Liver (tissue), 8 donors: ENCODE measurements at regions not wholly inside any gene's neighbourhood (a gene's known extent, or its start where the extent isn't known, plus 50 kb on each side); places are given as distances from the start of the nearest gene placed in this dataset.

Source experiments
- DNase-seq: peaks from one replicate; pipeline ENCODE4 v3.0.0-alpha.2; 2017; ENCODE audit warnings: low spot score
- H3K27ac ChIP-seq, 2 donors: one replicate each; pipeline ENCODE4 v1.7.0; 2013; ENCODE audit warnings: inconsistent platforms in 2 of 2, low read length in 2 of 2, control low read depth in 1 of 2, low read depth in 1 of 2, mild to moderate bottlenecking in 1 of 2
- H3K27me3 ChIP-seq, 4 donors: one replicate each; pipeline versions ENCODE4 v1.6.1 to v1.7.0; 2013; ENCODE audit warnings: low read length in 3 of 4, inconsistent platforms in 1 of 4, mild to moderate bottlenecking in 1 of 4, moderate library complexity in 1 of 4; ENCODE audit not compliant: control insufficient read depth in 4 of 4, insufficient read depth in 4 of 4
- H3K36me3 ChIP-seq, 4 donors: one replicate each; pipeline versions ENCODE4 v1.6.1 to v1.7.0; 2013; ENCODE audit warnings: low read length in 3 of 4, mild to moderate bottlenecking in 3 of 4, low read depth in 1 of 4, moderate library complexity in 1 of 4; ENCODE audit not compliant: control insufficient read depth in 4 of 4, insufficient read depth in 3 of 4
- H3K4me1 ChIP-seq, 4 donors: one replicate each; pipeline versions ENCODE4 v1.6.1 to v1.7.0; 2013; ENCODE audit warnings: low read length in 3 of 4, mild to moderate bottlenecking in 3 of 4, moderate library complexity in 1 of 4; ENCODE audit not compliant: control insufficient read depth in 4 of 4, insufficient read depth in 4 of 4
- H3K4me3 ChIP-seq, 3 donors: one replicate each; pipeline versions ENCODE4 v1.6.1 to v1.7.0; 2013; ENCODE audit warnings: low read length in 3 of 3, control low read depth in 1 of 3, low read depth in 1 of 3, mild to moderate bottlenecking in 1 of 3
- H3K9ac ChIP-seq, 2 donors: one replicate each; pipeline ENCODE4 v1.7.0; 2013; ENCODE audit warnings: low read length in 2 of 2, mild to moderate bottlenecking in 2 of 2, moderate library complexity in 2 of 2, control low read depth in 1 of 2, low read depth in 1 of 2
- H3K9me3 ChIP-seq, 4 donors: one replicate each; pipeline versions ENCODE4 v1.6.1 to v1.7.0; 2013; ENCODE audit warnings: low read length in 3 of 4; ENCODE audit not compliant: control insufficient read depth in 4 of 4
- EGR1 ChIP-seq, 2 donors: IDR thresholded peaks; 2 replicates each; pipeline ENCODE4 v1.6.1; 2016 to 2018; ENCODE audit warnings: antibody characterized with exemption in 2 of 2, low read depth in 2 of 2
- FOXA1 ChIP-seq: IDR thresholded peaks from 2 replicates; pipeline ENCODE4 v1.6.1; 2016; ENCODE audit warnings: antibody characterized with exemption
- FOXA2 ChIP-seq: IDR thresholded peaks from 2 replicates; pipeline ENCODE4 v1.6.1; 2016; ENCODE audit warnings: antibody characterized with exemption
- GABPA ChIP-seq, 2 donors: IDR thresholded peaks in 1 of 2; conservative IDR thresholded peaks in 1 of 2; 2 replicates each; pipeline ENCODE4 v1.6.1; 2016; ENCODE audit warnings: antibody characterized with exemption in 2 of 2, mild to moderate bottlenecking in 1 of 2, moderate library complexity in 1 of 2
- HNF4A ChIP-seq, 2 donors: conservative IDR thresholded peaks; 2 replicates each; pipeline ENCODE4 v1.6.1; 2016; ENCODE audit warnings: antibody characterized with exemption in 2 of 2, mild to moderate bottlenecking in 2 of 2
- HNF4G ChIP-seq: IDR thresholded peaks from 2 replicates; pipeline ENCODE4 v1.6.1; 2016; ENCODE audit warnings: antibody characterized with exemption
- JUND ChIP-seq, 2 donors: IDR thresholded peaks; 2 replicates each; pipeline ENCODE4 v1.6.1; 2016; ENCODE audit warnings: antibody characterized with exemption in 2 of 2
- NR2F2 ChIP-seq: IDR thresholded peaks from 2 replicates; pipeline ENCODE4 v1.6.1; 2016; ENCODE audit warnings: antibody characterized with exemption
- RAD21 ChIP-seq, 2 donors: IDR thresholded peaks; 2 replicates each; pipeline ENCODE4 v1.6.1; 2016; ENCODE audit warnings: antibody characterized with exemption in 2 of 2, mild to moderate bottlenecking in 2 of 2
- RXRA ChIP-seq, 2 donors: IDR thresholded peaks; 2 replicates each; pipeline ENCODE4 v1.6.1; 2017 to 2018; ENCODE audit warnings: antibody characterized with exemption in 2 of 2, mild to moderate bottlenecking in 1 of 2
- SP1 ChIP-seq: IDR thresholded peaks from 2 replicates; pipeline ENCODE4 v1.6.1; 2018; ENCODE audit warnings: antibody characterized with exemption, mild to moderate bottlenecking
- TAF1 ChIP-seq: conservative IDR thresholded peaks from 2 replicates; pipeline ENCODE4 v1.6.1; 2016; ENCODE audit warnings: antibody characterized with exemption, mild to moderate bottlenecking
- YY1 ChIP-seq: IDR thresholded peaks from 2 replicates; pipeline ENCODE4 v1.6.1; 2016; ENCODE audit warnings: antibody characterized with exemption, mild to moderate bottlenecking
- WGBS: extraction: QIAGEN DNeasy Blood & Tissue Kit; methylation state at CpG from one replicate; pipeline ENCODE4 v1.1.7; 2013; 5-methylcytosine and 5-hydroxymethylcytosine counted together
- TF ChIP-seq, protein P1 (sequence below): IDR thresholded peaks from 2 replicates; pipeline ENCODE4 v1.6.1; 2016; ENCODE audit warnings: antibody characterized with exemption, mild to moderate bottlenecking
- TF ChIP-seq, protein P2 (sequence below): fragments of 150-350 bp; IDR thresholded peaks from 2 replicates; pipeline ENCODE4 v1.5.1; 2017; ENCODE audit warnings: improper control_type of control experiment, low read depth, low read length; ENCODE audit not compliant: missing input control
- TF ChIP-seq, protein P3 (sequence below): IDR thresholded peaks from 2 replicates; pipeline ENCODE4 v1.6.1; 2016; ENCODE audit warnings: antibody characterized with exemption
- TF ChIP-seq, protein P4 (sequence below): IDR thresholded peaks from 2 replicates; pipeline ENCODE4 v1.6.1; 2016; ENCODE audit warnings: antibody characterized with exemption
- TF ChIP-seq, protein P5 (sequence below): IDR thresholded peaks from 2 replicates; pipeline ENCODE4 v1.6.1; 2016; ENCODE audit warnings: antibody characterized with exemption
- donor health status: healthy.
- donor health status: healthy.
- donor health status: healthy.
- donor health status: healthy.
- donor health status: healthy.

DNA sequence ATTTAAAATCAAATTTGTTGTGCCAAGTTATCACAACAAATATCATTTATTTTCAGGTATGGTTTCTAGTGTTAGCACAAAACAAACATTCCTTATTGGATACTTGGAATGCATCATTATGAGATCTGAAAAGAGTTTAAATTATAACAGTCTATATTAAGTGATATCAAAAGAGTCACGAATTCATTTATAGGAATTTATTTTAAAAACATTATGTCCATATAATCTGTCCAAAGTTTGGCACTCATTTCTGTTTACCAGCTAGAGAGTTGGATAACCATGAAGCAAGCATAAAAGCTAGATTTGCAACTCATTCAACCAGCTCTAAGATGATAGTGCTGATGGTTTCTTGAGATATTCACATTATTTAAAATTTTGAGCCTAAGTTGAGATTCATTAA lies 453.2 kb downstream of the DOK5 start (continued):
- TF ChIP-seq, protein P1, sequence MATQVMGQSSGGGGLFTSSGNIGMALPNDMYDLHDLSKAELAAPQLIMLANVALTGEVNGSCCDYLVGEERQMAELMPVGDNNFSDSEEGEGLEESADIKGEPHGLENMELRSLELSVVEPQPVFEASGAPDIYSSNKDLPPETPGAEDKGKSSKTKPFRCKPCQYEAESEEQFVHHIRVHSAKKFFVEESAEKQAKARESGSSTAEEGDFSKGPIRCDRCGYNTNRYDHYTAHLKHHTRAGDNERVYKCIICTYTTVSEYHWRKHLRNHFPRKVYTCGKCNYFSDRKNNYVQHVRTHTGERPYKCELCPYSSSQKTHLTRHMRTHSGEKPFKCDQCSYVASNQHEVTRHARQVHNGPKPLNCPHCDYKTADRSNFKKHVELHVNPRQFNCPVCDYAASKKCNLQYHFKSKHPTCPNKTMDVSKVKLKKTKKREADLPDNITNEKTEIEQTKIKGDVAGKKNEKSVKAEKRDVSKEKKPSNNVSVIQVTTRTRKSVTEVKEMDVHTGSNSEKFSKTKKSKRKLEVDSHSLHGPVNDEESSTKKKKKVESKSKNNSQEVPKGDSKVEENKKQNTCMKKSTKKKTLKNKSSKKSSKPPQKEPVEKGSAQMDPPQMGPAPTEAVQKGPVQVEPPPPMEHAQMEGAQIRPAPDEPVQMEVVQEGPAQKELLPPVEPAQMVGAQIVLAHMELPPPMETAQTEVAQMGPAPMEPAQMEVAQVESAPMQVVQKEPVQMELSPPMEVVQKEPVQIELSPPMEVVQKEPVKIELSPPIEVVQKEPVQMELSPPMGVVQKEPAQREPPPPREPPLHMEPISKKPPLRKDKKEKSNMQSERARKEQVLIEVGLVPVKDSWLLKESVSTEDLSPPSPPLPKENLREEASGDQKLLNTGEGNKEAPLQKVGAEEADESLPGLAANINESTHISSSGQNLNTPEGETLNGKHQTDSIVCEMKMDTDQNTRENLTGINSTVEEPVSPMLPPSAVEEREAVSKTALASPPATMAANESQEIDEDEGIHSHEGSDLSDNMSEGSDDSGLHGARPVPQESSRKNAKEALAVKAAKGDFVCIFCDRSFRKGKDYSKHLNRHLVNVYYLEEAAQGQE: no peak

DNA sequence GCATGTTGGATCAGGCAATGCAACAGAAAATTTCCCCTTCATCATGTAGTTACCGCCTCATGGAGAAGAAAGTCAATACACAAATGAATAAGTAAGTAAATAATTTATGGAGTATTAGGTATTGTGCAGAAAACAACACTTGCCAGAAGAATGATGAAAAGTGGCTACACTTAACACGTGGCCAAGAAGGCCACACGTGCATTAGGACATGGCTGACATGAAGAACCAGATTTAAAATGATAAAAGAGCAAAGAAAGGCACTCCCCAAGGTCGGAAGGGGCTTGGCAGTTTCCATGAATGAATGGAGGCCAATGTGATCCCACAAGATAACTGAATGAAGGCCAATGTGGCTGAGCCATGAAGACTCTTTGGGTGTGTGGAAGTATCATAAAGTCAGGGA lies 447.2 kb downstream of the DOK5 start:
- H3K27ac ChIP-seq: no peak overlapping the region
- no peak overlapping the region for H3K9ac ChIP-seq
- WGBS: 51% methylated on average over 4 of the region's 4 CpGs
- TF ChIP-seq NR2F2 (no peak), RXRA (IDR thresholded peaks at IDR 0.05) (no peak), HNF4G (no peak), TAF1 (no peak), FOXA2 (no peak), GABPA (IDR thresholded peaks at IDR 0.05 in 1 of 2, conservative IDR thresholded peaks at IDR 0.05 in 1 of 2) (no peak), SP1 (no peak), FOXA1 (no peak), YY1 (no peak), RAD21 (IDR thresholded peaks at IDR 0.05) (no peak), JUND (IDR thresholded peaks at IDR 0.05) (no peak), EGR1 (IDR thresholded peaks at IDR 0.05; ENCODE audit: low read depth in 2 of 2) (no peak), HNF4A (conservative IDR thresholded peaks at IDR 0.05) (no peak)
- TF ChIP-seq, protein P1: no peak
- TF ChIP-seq, protein P2, sequence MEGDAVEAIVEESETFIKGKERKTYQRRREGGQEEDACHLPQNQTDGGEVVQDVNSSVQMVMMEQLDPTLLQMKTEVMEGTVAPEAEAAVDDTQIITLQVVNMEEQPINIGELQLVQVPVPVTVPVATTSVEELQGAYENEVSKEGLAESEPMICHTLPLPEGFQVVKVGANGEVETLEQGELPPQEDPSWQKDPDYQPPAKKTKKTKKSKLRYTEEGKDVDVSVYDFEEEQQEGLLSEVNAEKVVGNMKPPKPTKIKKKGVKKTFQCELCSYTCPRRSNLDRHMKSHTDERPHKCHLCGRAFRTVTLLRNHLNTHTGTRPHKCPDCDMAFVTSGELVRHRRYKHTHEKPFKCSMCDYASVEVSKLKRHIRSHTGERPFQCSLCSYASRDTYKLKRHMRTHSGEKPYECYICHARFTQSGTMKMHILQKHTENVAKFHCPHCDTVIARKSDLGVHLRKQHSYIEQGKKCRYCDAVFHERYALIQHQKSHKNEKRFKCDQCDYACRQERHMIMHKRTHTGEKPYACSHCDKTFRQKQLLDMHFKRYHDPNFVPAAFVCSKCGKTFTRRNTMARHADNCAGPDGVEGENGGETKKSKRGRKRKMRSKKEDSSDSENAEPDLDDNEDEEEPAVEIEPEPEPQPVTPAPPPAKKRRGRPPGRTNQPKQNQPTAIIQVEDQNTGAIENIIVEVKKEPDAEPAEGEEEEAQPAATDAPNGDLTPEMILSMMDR: no peak
- TF ChIP-seq, protein P3, sequence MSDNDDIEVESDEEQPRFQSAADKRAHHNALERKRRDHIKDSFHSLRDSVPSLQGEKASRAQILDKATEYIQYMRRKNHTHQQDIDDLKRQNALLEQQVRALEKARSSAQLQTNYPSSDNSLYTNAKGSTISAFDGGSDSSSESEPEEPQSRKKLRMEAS: no peak
- TF ChIP-seq, protein P4, sequence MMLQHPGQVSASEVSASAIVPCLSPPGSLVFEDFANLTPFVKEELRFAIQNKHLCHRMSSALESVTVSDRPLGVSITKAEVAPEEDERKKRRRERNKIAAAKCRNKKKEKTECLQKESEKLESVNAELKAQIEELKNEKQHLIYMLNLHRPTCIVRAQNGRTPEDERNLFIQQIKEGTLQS: no peak
- TF ChIP-seq, protein P5, sequence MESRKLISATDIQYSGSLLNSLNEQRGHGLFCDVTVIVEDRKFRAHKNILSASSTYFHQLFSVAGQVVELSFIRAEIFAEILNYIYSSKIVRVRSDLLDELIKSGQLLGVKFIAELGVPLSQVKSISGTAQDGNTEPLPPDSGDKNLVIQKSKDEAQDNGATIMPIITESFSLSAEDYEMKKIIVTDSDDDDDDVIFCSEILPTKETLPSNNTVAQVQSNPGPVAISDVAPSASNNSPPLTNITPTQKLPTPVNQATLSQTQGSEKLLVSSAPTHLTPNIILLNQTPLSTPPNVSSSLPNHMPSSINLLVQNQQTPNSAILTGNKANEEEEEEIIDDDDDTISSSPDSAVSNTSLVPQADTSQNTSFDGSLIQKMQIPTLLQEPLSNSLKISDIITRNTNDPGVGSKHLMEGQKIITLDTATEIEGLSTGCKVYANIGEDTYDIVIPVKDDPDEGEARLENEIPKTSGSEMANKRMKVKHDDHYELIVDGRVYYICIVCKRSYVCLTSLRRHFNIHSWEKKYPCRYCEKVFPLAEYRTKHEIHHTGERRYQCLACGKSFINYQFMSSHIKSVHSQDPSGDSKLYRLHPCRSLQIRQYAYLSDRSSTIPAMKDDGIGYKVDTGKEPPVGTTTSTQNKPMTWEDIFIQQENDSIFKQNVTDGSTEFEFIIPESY: no peak
- no peak for DNase-seq
- peaks cover 0 to 2% (median 0%) of the 10 kb centered on the region in 4 donors for H3K27me3 ChIP-seq
- no peak overlapping the region for H3K4me3 ChIP-seq
- no peaks in the 10 kb centered on the region for H3K9me3 ChIP-seq
- no peaks in the 10 kb centered on the region for H3K36me3 ChIP-seq
- no peaks in the 10 kb centered on the region for H3K4me1 ChIP-seq
